Ovary (tissue), 7 donors: ENCODE measurements at regions not wholly inside any gene's neighbourhood (a gene's known extent, or its start where the extent isn't known, plus 50 kb on each side); places are given as distances from the start of the nearest gene placed in this dataset.

Source experiments
- DNase-seq, 5 donors: peaks; one replicate each; pipeline ENCODE4 v3.0.0-alpha.2; 2019 to 2020
- H3K27ac ChIP-seq, 2 donors: fragments of 200-600 bp; one replicate each; pipeline versions ENCODE4 v1.5.1 to v1.8.0; 2019 to 2022
- H3K27me3 ChIP-seq: fragments of 200-600 bp; one replicate; pipeline ENCODE4 v1.8.0; 2022
- H3K36me3 ChIP-seq: fragments of 200-600 bp; sonication (generic); one replicate; pipeline ENCODE4 v1.5.1; 2019
- H3K4me1 ChIP-seq: one replicate; pipeline ENCODE4 v1.8.1; 2013; ENCODE audit warnings: mild to moderate bottlenecking, moderate library complexity; ENCODE audit not compliant: insufficient read depth
- H3K4me3 ChIP-seq: fragments of 200-600 bp; sonication (generic); one replicate; pipeline ENCODE4 v1.5.1; 2017
- H3K9me3 ChIP-seq, 2 donors: fragments of 200-600 bp in 1 of 2; sonication (generic) in 1 of 2; one replicate each; pipeline versions ENCODE4 v1.5.1 to v1.8.1; 2013 to 2019; ENCODE audit warnings: mild to moderate bottlenecking in 1 of 2, moderate library complexity in 1 of 2
- EP300 ChIP-seq: sonication (generic); formaldehyde crosslinking; IDR thresholded peaks from one replicate; pipeline ENCODE4 v1.6.1; 2017; ENCODE audit warnings: antibody characterized with exemption
- POLR2A ChIP-seq: fragments of 450-650 bp; IDR thresholded peaks from one replicate; pipeline ENCODE4 v1.6.1; 2017; ENCODE audit warnings: antibody characterized with exemption, mild to moderate bottlenecking, moderate library complexity
- WGBS, 3 donors: extraction: QIAGEN DNeasy Blood & Tissue Kit in 1 of 3; methylation state at CpG; one replicate each; pipeline versions ENCODE4 v1.1.5 to v1.1.7; 2013 to 2017; 5-methylcytosine and 5-hydroxymethylcytosine counted together
- intact Hi-C, 4 donors: fragments of 100-400 bp; cut with DNase I; formaldehyde crosslinking; loops; one replicate each; pipeline versions ENCODE4 v1.11.0 to v1.15.1; 2022 to 2023
- TF ChIP-seq, protein P1 (sequence below), 3 donors: fragments of 450-650 bp in 2 of 3; fragments of 200-600 bp in 1 of 3; IDR thresholded peaks; one replicate each; pipeline versions ENCODE4 v1.5.1 to v1.8.0; 2016 to 2022; ENCODE audit warnings: antibody characterized with exemption in 3 of 3, mild to moderate bottlenecking in 1 of 3
- donor health status: DM: no; HTN: no; CAD: no; lungs with moderate emphysema.
- donor health status: DM: no; HTN: no; CAD: no.
- donor health status: Bipolar disorder and iron deficiency.
- donor health status: DM: no; HTN: no; CAD: no.
- donor health status: DM: yes; HTN: yes; CAD: no.

DNA sequence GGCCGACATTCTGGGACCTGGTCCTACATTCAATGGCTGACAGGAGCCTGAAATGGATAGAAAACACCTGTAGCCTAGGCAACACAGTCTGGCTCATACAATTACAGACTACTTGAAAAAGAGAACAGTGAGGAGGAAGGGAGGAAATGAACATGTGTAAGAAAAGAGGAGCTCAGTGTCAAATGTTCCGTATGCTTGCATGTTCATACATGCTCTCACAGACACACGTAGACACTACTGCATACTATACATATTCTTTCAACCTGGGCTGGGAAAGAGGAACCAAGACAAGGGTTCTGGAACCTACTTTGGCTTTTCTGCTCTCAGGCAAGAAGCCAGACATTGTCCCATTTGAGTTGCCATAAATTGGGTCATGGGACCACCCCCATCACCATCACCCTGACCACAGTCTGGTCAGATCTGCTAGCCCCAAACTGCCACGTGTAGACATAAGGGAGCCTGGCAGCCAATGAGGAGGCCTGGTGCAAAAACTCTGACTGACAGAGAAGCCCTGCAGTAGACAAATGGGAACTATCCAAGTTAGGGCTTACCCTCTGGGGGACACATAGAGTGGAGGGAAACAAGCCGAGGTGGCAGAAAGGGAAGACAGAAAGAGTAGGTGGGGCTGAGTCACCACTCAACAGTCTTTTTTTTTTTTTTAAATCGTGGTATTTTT is 310.0 kb downstream of the SHQ1 start:
- no peaks in the 10 kb centered on the region for H3K9me3 ChIP-seq
- H3K36me3 ChIP-seq: no peaks in the 10 kb centered on the region
- 64 to 72% (median 71%) methylated on average over 6 of the region's 6 CpGs for WGBS, 3 donors
- H3K27me3 ChIP-seq: no peaks in the 10 kb centered on the region
- H3K4me1 ChIP-seq: no peaks in the 10 kb centered on the region
- TF ChIP-seq, protein P1, sequence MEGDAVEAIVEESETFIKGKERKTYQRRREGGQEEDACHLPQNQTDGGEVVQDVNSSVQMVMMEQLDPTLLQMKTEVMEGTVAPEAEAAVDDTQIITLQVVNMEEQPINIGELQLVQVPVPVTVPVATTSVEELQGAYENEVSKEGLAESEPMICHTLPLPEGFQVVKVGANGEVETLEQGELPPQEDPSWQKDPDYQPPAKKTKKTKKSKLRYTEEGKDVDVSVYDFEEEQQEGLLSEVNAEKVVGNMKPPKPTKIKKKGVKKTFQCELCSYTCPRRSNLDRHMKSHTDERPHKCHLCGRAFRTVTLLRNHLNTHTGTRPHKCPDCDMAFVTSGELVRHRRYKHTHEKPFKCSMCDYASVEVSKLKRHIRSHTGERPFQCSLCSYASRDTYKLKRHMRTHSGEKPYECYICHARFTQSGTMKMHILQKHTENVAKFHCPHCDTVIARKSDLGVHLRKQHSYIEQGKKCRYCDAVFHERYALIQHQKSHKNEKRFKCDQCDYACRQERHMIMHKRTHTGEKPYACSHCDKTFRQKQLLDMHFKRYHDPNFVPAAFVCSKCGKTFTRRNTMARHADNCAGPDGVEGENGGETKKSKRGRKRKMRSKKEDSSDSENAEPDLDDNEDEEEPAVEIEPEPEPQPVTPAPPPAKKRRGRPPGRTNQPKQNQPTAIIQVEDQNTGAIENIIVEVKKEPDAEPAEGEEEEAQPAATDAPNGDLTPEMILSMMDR (IDR thresholded peaks at IDR 0.05): no peak
- TF ChIP-seq POLR2A (no peak), EP300 (no peak)
- no peak overlapping the region for H3K4me3 ChIP-seq
- no peak for DNase-seq
- H3K27ac ChIP-seq: no peak overlapping the region
- intact Hi-C loops: no loop called here

DNA sequence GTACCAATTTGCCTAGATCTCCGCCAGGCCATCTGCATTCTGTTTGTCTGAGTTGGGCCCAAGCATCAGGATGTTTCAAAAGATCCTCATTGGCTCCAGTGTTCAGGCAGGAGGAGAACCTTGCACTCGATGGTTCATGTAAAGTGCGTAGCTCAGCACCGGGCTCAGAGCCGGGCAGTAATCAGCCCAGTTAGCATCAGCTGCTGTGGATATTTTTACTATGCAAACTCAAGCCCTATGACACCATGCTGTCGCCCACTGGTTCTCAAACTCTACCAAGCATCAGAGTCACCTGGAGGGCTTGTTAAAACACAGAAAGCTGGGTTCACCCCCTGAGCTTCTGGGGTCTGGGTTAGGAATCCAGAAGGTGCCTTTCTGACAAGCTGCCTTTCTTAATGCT is 310.8 kb downstream of the SHQ1 start:
- 87 to 96% (median 87%) methylated on average over 6 of the region's 6 CpGs for WGBS, 3 donors
- intact Hi-C loops: no loop called here
- Histone ChIP-seq H3K36me3 (no peaks in the 10 kb centered on the region), H3K4me3 (no peak overlapping the region), H3K4me1 (no peaks in the 10 kb centered on the region), H3K27me3 (no peaks in the 10 kb centered on the region), H3K27ac (no peak overlapping the region), H3K9me3 (no peaks in the 10 kb centered on the region)
- no peak for TF ChIP-seq EP300
- TF ChIP-seq POLR2A: no peak
- TF ChIP-seq, protein P1 (IDR thresholded peaks at IDR 0.05): no peak
- DNase-seq: no peak

DNA sequence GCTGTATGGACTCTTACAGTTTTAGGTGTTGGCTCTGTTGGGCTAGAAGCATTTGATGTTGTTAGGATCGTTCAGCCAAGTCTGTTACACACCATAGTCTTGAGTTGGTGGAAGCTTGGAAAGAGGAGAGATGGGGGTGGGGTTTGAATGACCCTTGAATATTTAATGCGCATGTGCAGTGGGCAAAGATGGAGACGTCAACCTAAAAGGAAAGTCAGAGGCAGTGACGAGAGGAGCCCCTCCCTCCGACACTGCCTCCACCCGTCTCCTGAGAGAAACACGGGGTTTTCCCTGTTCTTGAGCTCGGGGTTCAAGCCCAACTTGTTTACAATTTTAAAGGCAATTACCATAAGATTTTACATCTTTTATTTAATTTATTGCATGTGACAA is 311.4 kb downstream of the SHQ1 start:
- no peaks in the 10 kb centered on the region for H3K4me1 ChIP-seq
- H3K4me3 ChIP-seq: no peak overlapping the region
- DNase-seq: no peak
- intact Hi-C loops: no loop called here
- no peaks in the 10 kb centered on the region for H3K27me3 ChIP-seq
- WGBS, 3 donors: 82 to 94% (median 89%) methylated on average over 8 of the region's 8 CpGs
- no peaks in the 10 kb centered on the region for H3K36me3 ChIP-seq
- H3K9me3 ChIP-seq: no peaks in the 10 kb centered on the region
- TF ChIP-seq, protein P1 (IDR thresholded peaks at IDR 0.05): no peak
- H3K27ac ChIP-seq: no peak overlapping the region

DNA sequence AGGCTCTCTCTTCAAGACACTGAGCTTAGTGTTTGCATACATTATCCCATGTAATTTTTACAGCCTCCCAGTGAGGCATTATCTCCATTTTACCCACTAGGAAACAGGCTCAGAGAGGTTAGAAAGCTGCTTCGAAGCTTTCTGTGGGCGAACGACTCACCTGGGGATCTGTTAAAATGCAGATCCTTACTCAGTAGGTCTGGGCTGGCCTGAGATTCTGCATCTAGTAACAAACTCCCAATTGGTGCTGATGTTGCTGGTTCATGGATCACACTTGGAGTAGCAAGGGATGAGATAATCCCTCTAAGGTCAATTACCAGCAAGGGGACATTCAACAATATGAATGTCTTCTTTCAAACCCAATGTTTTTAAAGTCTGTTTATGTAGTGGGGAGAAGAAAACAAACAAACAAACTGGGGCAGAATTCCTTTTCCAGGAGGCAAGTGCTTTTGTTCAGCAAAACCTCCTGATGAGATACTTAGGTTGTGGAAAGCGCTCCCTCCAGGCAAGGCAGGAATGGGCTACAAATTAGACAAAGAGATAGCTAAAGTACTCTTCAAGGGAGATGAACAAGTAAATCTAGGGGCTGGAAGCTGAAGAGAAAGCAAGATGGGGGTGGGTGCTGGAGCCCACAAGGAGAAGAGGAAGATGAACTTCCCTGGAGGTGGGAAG is 311.9 kb downstream of the SHQ1 start:
- Histone ChIP-seq H3K27me3 (no peaks in the 10 kb centered on the region), H3K4me1 (no peaks in the 10 kb centered on the region), H3K9me3 (no peaks in the 10 kb centered on the region), H3K36me3 (no peaks in the 10 kb centered on the region), H3K4me3 (no peak overlapping the region), H3K27ac (no peak overlapping the region)
- intact Hi-C loops: no loop called here
- DNase-seq: no peak
- WGBS, 3 donors: 90 to 96% (median 94%) methylated on average over 4 of the region's 4 CpGs
- TF ChIP-seq EP300 (no peak), POLR2A (no peak)
- TF ChIP-seq, protein P1 (IDR thresholded peaks at IDR 0.05): no peak
